Epithelial cell of esophagus (primary cell): ENCODE measurements at regions not wholly inside any gene's neighbourhood (a gene's known extent, or its start where the extent isn't known, plus 50 kb on each side); places are given as distances from the start of the nearest gene placed in this dataset.

Experiments
- DNase-seq: peaks from one replicate; pipeline ENCODE4 v3.0.0; 2010; ENCODE audit warnings: low read depth
- H3K4me3 ChIP-seq: 2 replicates; pipeline ENCODE4 v1.5.1; 2011; ENCODE audit warnings: mild to moderate bottlenecking, low read length, control low read depth
- TF ChIP-seq, protein P1 (sequence below): IDR thresholded peaks from 2 replicates; pipeline ENCODE4 v1.5.1; 2011; ENCODE audit warnings: low read depth, mild to moderate bottlenecking, low read length, control low read depth, inconsistent platforms; ENCODE audit not compliant: insufficient read depth; ENCODE audit errors: missing control alignments

- no peak overlapping the region for H3K4me3 ChIP-seq
- DNase-seq: no peak
- TF ChIP-seq, protein P1, sequence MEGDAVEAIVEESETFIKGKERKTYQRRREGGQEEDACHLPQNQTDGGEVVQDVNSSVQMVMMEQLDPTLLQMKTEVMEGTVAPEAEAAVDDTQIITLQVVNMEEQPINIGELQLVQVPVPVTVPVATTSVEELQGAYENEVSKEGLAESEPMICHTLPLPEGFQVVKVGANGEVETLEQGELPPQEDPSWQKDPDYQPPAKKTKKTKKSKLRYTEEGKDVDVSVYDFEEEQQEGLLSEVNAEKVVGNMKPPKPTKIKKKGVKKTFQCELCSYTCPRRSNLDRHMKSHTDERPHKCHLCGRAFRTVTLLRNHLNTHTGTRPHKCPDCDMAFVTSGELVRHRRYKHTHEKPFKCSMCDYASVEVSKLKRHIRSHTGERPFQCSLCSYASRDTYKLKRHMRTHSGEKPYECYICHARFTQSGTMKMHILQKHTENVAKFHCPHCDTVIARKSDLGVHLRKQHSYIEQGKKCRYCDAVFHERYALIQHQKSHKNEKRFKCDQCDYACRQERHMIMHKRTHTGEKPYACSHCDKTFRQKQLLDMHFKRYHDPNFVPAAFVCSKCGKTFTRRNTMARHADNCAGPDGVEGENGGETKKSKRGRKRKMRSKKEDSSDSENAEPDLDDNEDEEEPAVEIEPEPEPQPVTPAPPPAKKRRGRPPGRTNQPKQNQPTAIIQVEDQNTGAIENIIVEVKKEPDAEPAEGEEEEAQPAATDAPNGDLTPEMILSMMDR: no peak
These were observed 97.4 kb downstream of the MRPL39 start for GRCh38 chr21:25509862-25510261.

- no peak for DNase-seq
- no peak overlapping the region for H3K4me3 ChIP-seq
- TF ChIP-seq, protein P1: no peak
These were observed 98.9 kb downstream of the MRPL39 start for GRCh38 chr21:25508364-25508763.

- TF ChIP-seq, protein P1: peak; percentile 12
- DNase-seq: peak; percentile 17
- no peak overlapping the region for H3K4me3 ChIP-seq
These were observed 99.8 kb downstream of the MRPL39 start for GRCh38 chr21:25507522-25507921.

- TF ChIP-seq, protein P1: no peak
- peak; percentile 65 for DNase-seq
- H3K4me3 ChIP-seq: no peak overlapping the region
These were observed 100.4 kb downstream of the MRPL39 start for GRCh38 chr21:25506887-25507286.

DNA sequence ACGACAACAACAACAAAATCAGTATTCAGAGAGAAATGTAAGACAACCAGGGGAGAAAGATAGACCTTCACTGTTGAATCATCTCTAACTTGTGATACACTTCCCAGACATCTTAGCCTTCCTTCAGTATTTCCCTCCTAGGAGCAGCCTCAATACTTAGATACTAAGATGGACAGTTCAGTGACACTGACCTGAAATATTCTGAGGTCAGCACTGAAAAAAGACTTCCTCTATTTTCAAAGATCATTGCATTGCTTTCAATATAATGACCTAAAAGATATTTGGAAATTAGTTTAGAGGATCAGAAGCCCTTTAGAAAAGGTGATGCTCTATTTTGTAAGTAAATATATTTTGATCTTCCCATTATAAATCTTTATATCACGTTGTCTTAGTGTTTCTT, 101.0 kb downstream of the MRPL39 start:
- no peak for DNase-seq
- no peak overlapping the region for H3K4me3 ChIP-seq

DNA sequence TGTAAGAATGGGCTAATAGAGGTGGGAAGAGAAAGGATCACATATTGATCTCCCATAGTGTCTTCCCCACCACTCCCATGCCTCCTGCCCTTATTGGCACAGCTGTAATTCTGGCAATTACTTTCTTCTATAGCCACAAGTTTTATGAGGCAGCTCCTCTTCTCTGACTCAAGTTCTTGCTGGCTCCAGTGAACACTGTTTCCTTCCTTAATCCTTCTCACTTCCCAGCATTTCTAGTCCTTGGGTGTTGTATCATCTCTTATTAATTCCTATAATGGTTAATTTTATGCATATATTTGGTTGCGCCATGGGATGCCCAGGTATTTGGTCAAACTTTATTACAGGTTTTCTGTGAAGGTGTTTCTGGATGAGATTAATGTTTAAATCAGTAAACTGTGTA, 103.3 kb downstream of the MRPL39 start:
- H3K4me3 ChIP-seq: no peak overlapping the region
- no peak for DNase-seq
- TF ChIP-seq, protein P1: no peak

More for the DNA sequence above, 101.0 kb downstream of the MRPL39 start:
- TF ChIP-seq, protein P1: no peak

GRCh38 chr21:25501996-25502665, 105.2 kb downstream of the MRPL39 start:
- TF ChIP-seq, protein P1: no peak
- H3K4me3 ChIP-seq: no peak overlapping the region
- peak; percentile 38 for DNase-seq
